GM19467 (cell line): ENCODE measurements at regions not wholly inside any gene's neighbourhood (a gene's known extent, or its start where the extent isn't known, plus 50 kb on each side); places are given as distances from the start of the nearest gene placed in this dataset.
"Not testable (repeated sequence)": the region's sequence is repeated elsewhere in the genome, so short reads cannot be mapped to it uniquely, and the experiment has no call there.

Experiments used
- ATAC-seq: cut with Tn5 transposase; IDR thresholded peaks from one replicate; pipeline ENCODE4 v1.9.1; 2021; ENCODE audit warnings: mild to moderate bottlenecking, moderate library complexity; ENCODE audit not compliant: unreplicated experiment

GRCh38 chrX:87924619-87925018 is 407.0 kb downstream of the KLHL4 start:
- no peak for ATAC-seq

GRCh38 chrX:87941841-87942240 is 424.2 kb downstream of the KLHL4 start:
- ATAC-seq: no peak

- no peak for ATAC-seq
These were observed 443.9 kb downstream of the KLHL4 start for GRCh38 chrX:87961471-87961870.

- no peak for ATAC-seq
These were observed 450.5 kb downstream of the KLHL4 start for GRCh38 chrX:87968118-87968517.

GRCh38 chrX:87972121-87972520 is 454.5 kb downstream of the KLHL4 start:
- ATAC-seq: not testable (repeated sequence)

- ATAC-seq: no peak
These were observed 457.8 kb downstream of the KLHL4 start for GRCh38 chrX:87975365-87975764.

GRCh38 chrX:88007873-88008272 is 490.3 kb downstream of the KLHL4 start:
- not testable (repeated sequence) for ATAC-seq

- ATAC-seq: no peak
These were observed 506.4 kb downstream of the KLHL4 start for GRCh38 chrX:88024022-88024421.

GRCh38 chrX:88072339-88073030 is 554.9 kb downstream of the KLHL4 start:
- ATAC-seq: no peak

- ATAC-seq: no peak
These were observed 584.4 kb downstream of the KLHL4 start for GRCh38 chrX:88101968-88102367.

GRCh38 chrX:88135735-88136134 is 611.3 kb upstream of the CPXCR1 start:
- no peak for ATAC-seq

- ATAC-seq: no peak
These were observed 610.7 kb upstream of the CPXCR1 start for GRCh38 chrX:88136328-88136727.

- no peak for ATAC-seq
These were observed 600.4 kb upstream of the CPXCR1 start for GRCh38 chrX:88146577-88146976.

GRCh38 chrX:88170553-88170952 is 576.5 kb upstream of the CPXCR1 start:
- no peak for ATAC-seq

- not testable (repeated sequence) for ATAC-seq
These were observed 573.0 kb upstream of the CPXCR1 start for GRCh38 chrX:88173932-88174440.

GRCh38 chrX:88202149-88202548 is 544.9 kb upstream of the CPXCR1 start:
- no peak for ATAC-seq

- no peak for ATAC-seq
These were observed 503.0 kb upstream of the CPXCR1 start for GRCh38 chrX:88244066-88244465.

- ATAC-seq: no peak
These were observed 462.2 kb upstream of the CPXCR1 start for GRCh38 chrX:88284844-88285243.

- not testable (repeated sequence) for ATAC-seq
These were observed 433.1 kb upstream of the CPXCR1 start for GRCh38 chrX:88313972-88314371.

GRCh38 chrX:88325634-88326033 is 421.4 kb upstream of the CPXCR1 start:
- no peak for ATAC-seq

- ATAC-seq: no peak
These were observed 391.8 kb upstream of the CPXCR1 start for GRCh38 chrX:88355252-88355651.

- ATAC-seq: no peak
These were observed 380.7 kb upstream of the CPXCR1 start for GRCh38 chrX:88366314-88366713.

GRCh38 chrX:88378406-88378805 is 368.6 kb upstream of the CPXCR1 start:
- no peak for ATAC-seq
